B cell (primary cell): ENCODE measurements at regions not wholly inside any gene's neighbourhood (a gene's known extent, or its start where the extent isn't known, plus 50 kb on each side); places are given as distances from the start of the nearest gene placed in this dataset.

Source experiments
- ATAC-seq: fragments of 200-7000 bp; cut with Tn5 transposase; one replicate; pipeline ENCODE4 v1.10.0; 2021; ENCODE audit warnings: low read depth, mild to moderate bottlenecking, moderate number of reproducible peaks, moderate library complexity
- CTCF ChIA-PET: fragments of 350-600 bp; sonication (Branson Sonifier 250); formaldehyde crosslinking; loops from one replicate; lab custom pipeline; 2021; ENCODE audit warnings: antibody characterized with exemption, inconsistent platforms; lab: Charles Lee
- POLR2A ChIA-PET: fragments of 350-600 bp; sonication (Branson Sonifier 250); formaldehyde crosslinking; loops from one replicate; lab custom pipeline; 2021; ENCODE audit warnings: antibody characterized with exemption; lab: Charles Lee
- DNase-seq: peaks from one replicate; pipeline ENCODE4 v3.0.0; 2013
- H2AFZ ChIP-seq: 2 replicates; pipeline ENCODE4 v1.6.1; 2012; ENCODE audit warnings: mild to moderate bottlenecking, low read depth, low read length; ENCODE audit not compliant: insufficient read depth, poor library complexity, severe bottlenecking
- H3K27ac ChIP-seq, 2 donors: 1 replicate in 1 of 2; 2 replicates in 1 of 2; pipeline ENCODE4 v1.5.1; 2012 to 2013; ENCODE audit warnings: low read length in 2 of 2, mild to moderate bottlenecking in 2 of 2, moderate library complexity in 1 of 2
- H3K27me3 ChIP-seq, 4 experiments: fragments of 200-600 bp in 1 of 4; sonication (generic) in 1 of 4; replicated peaks in 1 of 4; 1 replicate in 2 of 4; 2 replicates in 2 of 4; pipeline versions ENCODE4 v1.6.1 to v1.7.0; 2013 to 2016; ENCODE audit warnings: low read length in 3 of 4, mild to moderate bottlenecking in 2 of 4, mixed read lengths in 1 of 4, moderate library complexity in 1 of 4; ENCODE audit not compliant: insufficient read depth in 4 of 4, control insufficient read depth in 3 of 4; ENCODE audit errors: control extremely low read depth in 1 of 4
- H3K36me3 ChIP-seq, 2 experiments: replicated peaks in 1 of 2; 1 replicate in 1 of 2; 2 replicates in 1 of 2; pipeline versions ENCODE4 v1.6.1 to v1.7.1; 2013; ENCODE audit warnings: low read length in 1 of 2; ENCODE audit not compliant: insufficient read depth in 2 of 2, control insufficient read depth in 1 of 2; ENCODE audit errors: control extremely low read depth in 1 of 2, extremely low read depth in 1 of 2
- H3K4me1 ChIP-seq, 2 donors: fragments of 200-600 bp in 1 of 2; sonication (generic) in 1 of 2; 1 replicate in 1 of 2; 2 replicates in 1 of 2; pipeline versions ENCODE4 v1.5.1 to v1.6.1; 2013 to 2017; ENCODE audit warnings: low read length in 2 of 2; ENCODE audit not compliant: control insufficient read depth in 2 of 2, insufficient read depth in 2 of 2
- H3K4me2 ChIP-seq: replicated peaks from 2 replicates; pipeline ENCODE3; 2012; ENCODE audit warnings: mild to moderate bottlenecking, low read depth, low read length; ENCODE audit not compliant: poor library complexity, severe bottlenecking
- H3K4me3 ChIP-seq, 5 experiments: fragments of 200-600 bp in 1 of 5; sonication (generic) in 1 of 5; 1 replicate in 3 of 5; 2 replicates in 2 of 5; pipeline versions ENCODE4 v1.5.1 to v1.7.0; 2011 to 2016; ENCODE audit warnings: low read length in 4 of 5, mild to moderate bottlenecking in 4 of 5, low read depth in 2 of 5, control low read depth in 1 of 5, moderate library complexity in 1 of 5; ENCODE audit not compliant: insufficient read depth in 1 of 5; ENCODE audit errors: control extremely low read depth in 1 of 5, extremely low read depth in 1 of 5
- H3K79me2 ChIP-seq: fragments of 200-600 bp; sonication (generic); one replicate; pipeline ENCODE4 v1.6.0; 2016; ENCODE audit warnings: low read length; ENCODE audit not compliant: control insufficient read depth, insufficient read depth
- H3K9ac ChIP-seq: fragments of 200-600 bp; sonication (generic); 2 replicates; pipeline ENCODE4 v1.6.1; 2017; ENCODE audit warnings: mild to moderate bottlenecking, low read length, moderate library complexity
- H3K9me3 ChIP-seq, 3 donors: one replicate each; pipeline versions ENCODE4 v1.6.1 to v1.7.1; 2013; ENCODE audit warnings: low read length in 2 of 3; ENCODE audit not compliant: control insufficient read depth in 2 of 3, insufficient read depth in 1 of 3; ENCODE audit errors: control extremely low read depth in 1 of 3
- H4K20me1 ChIP-seq: 2 replicates; pipeline ENCODE4 v1.6.0; 2012; ENCODE audit warnings: mild to moderate bottlenecking, low read length; ENCODE audit not compliant: insufficient read depth, control insufficient read depth, poor library complexity, severe bottlenecking
- H3K27ac Mint-ChIP-seq: one replicate; pipeline ENCODE4 v1.8.0; 2021; ENCODE audit warnings: mixed read lengths
- H3K27me3 Mint-ChIP-seq: one replicate; pipeline ENCODE4 v1.8.0; 2021; ENCODE audit warnings: mixed read lengths
- H3K4me1 Mint-ChIP-seq: one replicate; pipeline ENCODE4 v1.8.0; 2021; ENCODE audit warnings: mixed read lengths
- H3K4me3 Mint-ChIP-seq: one replicate; pipeline ENCODE4 v1.8.0; 2021; ENCODE audit warnings: mixed read lengths
- H3K9me3 Mint-ChIP-seq: one replicate; pipeline ENCODE4 v1.8.0; 2022; ENCODE audit warnings: mixed read lengths; ENCODE audit not compliant: insufficient read depth
- CTCF ChIP-seq: fragments of 200-600 bp; IDR thresholded peaks from one replicate; pipeline ENCODE4 v1.8.0; 2022; ENCODE audit warnings: antibody characterized with exemption, mild to moderate bottlenecking
- EZH2 ChIP-seq: IDR thresholded peaks from 2 replicates; pipeline ENCODE4 v1.6.1; 2012; ENCODE audit warnings: borderline replicate concordance, low read depth, mild to moderate bottlenecking, moderate library complexity, low read length; ENCODE audit not compliant: insufficient read depth, poor library complexity, severe bottlenecking
- WGBS: methylation state at CpG from one replicate; pipeline ENCODE4 v1.1.5; 2013; ENCODE audit warnings: missing lambda C conversion rate; ENCODE audit not compliant: insufficient coverage; 5-methylcytosine and 5-hydroxymethylcytosine counted together
- intact Hi-C: fragments of 100-400 bp; cut with micrococcal nuclease; formaldehyde crosslinking; loops from one replicate; pipeline ENCODE4 v1.10.0; 2022

- peaks cover 0 to 1% (median 0%) of the 10 kb centered on the region in 3 donors for H3K9me3 ChIP-seq
- H3K27me3 Mint-ChIP-seq, result no peaks in the 10 kb centered on the region
- ATAC-seq (no peak), DNase-seq (no peak)
- no peaks in the 10 kb centered on the region for H4K20me1 ChIP-seq
- H3K9ac ChIP-seq, result no peak overlapping the region
- no peaks in the 10 kb centered on the region for H3K36me3 ChIP-seq
- no peak for TF ChIP-seq EZH2
- TF ChIP-seq CTCF, result no peak
- H3K4me1 ChIP-seq, result no peaks in the 10 kb centered on the region
- WGBS, result no CpG with 5 or more reads among the region's 3 CpGs
- no peaks in the 10 kb centered on the region for H3K4me1 Mint-ChIP-seq
- H3K27ac Mint-ChIP-seq, result no peak overlapping the region
- intact Hi-C loops, result no loop called here
- H3K27me3 ChIP-seq, result no peaks in the 10 kb centered on the region
- ChIA-PET POLR2A (no interaction called here), CTCF (no interaction called here)
- no peak overlapping the region for H3K4me2 ChIP-seq
- no peak overlapping the region for H3K4me3 ChIP-seq
- H3K27ac ChIP-seq, result no peak overlapping the region
- H3K4me3 Mint-ChIP-seq, result no peak overlapping the region
- no peaks in the 10 kb centered on the region for H3K79me2 ChIP-seq
- H3K9me3 Mint-ChIP-seq, result no peaks in the 10 kb centered on the region
- H2AFZ ChIP-seq, result no peak overlapping the region
Observed at GRCh38 chr9:32177396-32177795, 207.0 kb upstream of the ACO1 start.

- Histone ChIP-seq H4K20me1 (no peaks in the 10 kb centered on the region), H3K27me3 (no peaks in the 10 kb centered on the region), H3K9ac (no peak overlapping the region), H2AFZ (no peak overlapping the region), H3K9me3 (peaks cover 0 to 1% (median 0%) of the 10 kb centered on the region in 3 donors), H3K27ac (no peak overlapping the region), H3K4me3 (no peak overlapping the region), H3K4me2 (no peak overlapping the region), H3K36me3 (no peaks in the 10 kb centered on the region), H3K79me2 (no peaks in the 10 kb centered on the region), H3K4me1 (no peaks in the 10 kb centered on the region)
- Mint-ChIP-seq H3K27ac (no peak overlapping the region), H3K27me3 (no peaks in the 10 kb centered on the region), H3K4me1 (no peaks in the 10 kb centered on the region), H3K4me3 (no peak overlapping the region), H3K9me3 (no peaks in the 10 kb centered on the region)
- ChIA-PET CTCF (interaction anchor here (0.6 kb wide), 1 partner anchor 72 kb away, joined by 4 read pairs; no protein-coding TSS in a partner anchor), POLR2A (no interaction called here)
- no CpG with 5 or more reads among the region's 1 CpG for WGBS
- TF ChIP-seq EZH2 (no peak), CTCF (no peak)
- intact Hi-C loops, result no loop called here
- DNase-seq, result no peak
- ATAC-seq, result no peak
Observed at GRCh38 chr9:32180597-32180996, 203.8 kb upstream of the ACO1 start.
